Endodermal cell (in vitro differentiated cells): ENCODE measurements at regions not wholly inside any gene's neighbourhood (a gene's known extent, or its start where the extent isn't known, plus 50 kb on each side); places are given as distances from the start of the nearest gene placed in this dataset.

Experiments used
- DNase-seq: peaks from one replicate; pipeline ENCODE4 v3.0.0-alpha.2; 2017
- H3K27ac ChIP-seq: 2 replicates; pipeline ENCODE4 v1.5.1; 2013; ENCODE audit warnings: mild to moderate bottlenecking, low read depth, low read length, moderate library complexity
- H3K27me3 ChIP-seq: 2 replicates; pipeline ENCODE4 v1.6.1; 2013; ENCODE audit warnings: mild to moderate bottlenecking, low read length, moderate library complexity; ENCODE audit not compliant: insufficient read depth, control insufficient read depth, poor library complexity, severe bottlenecking
- H3K36me3 ChIP-seq: 2 replicates; pipeline ENCODE4 v1.7.0; 2013; ENCODE audit warnings: mild to moderate bottlenecking, low read length, moderate library complexity; ENCODE audit not compliant: control insufficient read depth, insufficient read depth
- H3K4me1 ChIP-seq: one replicate; pipeline ENCODE4 v1.7.0; 2013; ENCODE audit warnings: low read length; ENCODE audit not compliant: control insufficient read depth, insufficient read depth
- H3K4me3 ChIP-seq: 2 replicates; pipeline ENCODE4 v1.5.1; 2013; ENCODE audit warnings: mild to moderate bottlenecking, low read length, moderate library complexity
- H3K9ac ChIP-seq: 2 replicates; pipeline ENCODE4 v1.6.1; 2013; ENCODE audit warnings: mild to moderate bottlenecking, low read length, moderate library complexity; ENCODE audit not compliant: poor library complexity, severe bottlenecking; ENCODE audit errors: extremely low read depth
- H3K9me3 ChIP-seq: 2 replicates; pipeline ENCODE4 v1.6.1; 2013; ENCODE audit warnings: mild to moderate bottlenecking, low read length, moderate library complexity; ENCODE audit not compliant: control insufficient read depth
- H3K27ac Mint-ChIP-seq: 2 replicates; pipeline ENCODE4 v1.8.0; 2020; ENCODE audit warnings: mixed read lengths
- H3K27me3 Mint-ChIP-seq: 2 replicates; pipeline ENCODE4 v1.8.0; 2021; ENCODE audit warnings: mild to moderate bottlenecking, mixed read lengths; ENCODE audit not compliant: insufficient read depth
- H3K36me3 Mint-ChIP-seq: 2 replicates; pipeline ENCODE4 v1.8.0; 2020; ENCODE audit warnings: low read depth, mixed read lengths
- H3K4me1 Mint-ChIP-seq: 2 replicates; pipeline ENCODE4 v1.8.0; 2020; ENCODE audit warnings: mixed read lengths
- H3K4me3 Mint-ChIP-seq: 2 replicates; pipeline ENCODE4 v1.8.0; 2020; ENCODE audit warnings: mild to moderate bottlenecking, moderate library complexity, mixed read lengths
- H3K9me3 Mint-ChIP-seq: 2 replicates; pipeline ENCODE4 v1.8.0; 2020; ENCODE audit warnings: mild to moderate bottlenecking, mixed read lengths
- WGBS, 2 experiments: methylation state at CpG; one replicate each; pipeline versions ENCODE4 v1.1.5 to v1.1.7; 2013; ENCODE audit warnings: missing lambda C conversion rate in 2 of 2, mixed read lengths in 1 of 2; ENCODE audit not compliant: insufficient coverage in 1 of 2, insufficient read length in 1 of 2; 5-methylcytosine and 5-hydroxymethylcytosine counted together
- TF ChIP-seq, protein P1 (sequence below): fragments of 200-600 bp; sonication (generic); conservative IDR thresholded peaks from 2 replicates; pipeline ENCODE4 v1.5.0; 2021; ENCODE audit warnings: antibody characterized with exemption, mild to moderate bottlenecking

- no peaks in the 10 kb centered on the region for H3K9me3 ChIP-seq
- peaks cover 22% of the 10 kb centered on the region for H3K27me3 ChIP-seq
- no peaks in the 10 kb centered on the region for H3K36me3 Mint-ChIP-seq
- 76 to 87% methylated on average over 2 to 9 of the region's 9 CpGs for WGBS, 2 experiments
- H3K27me3 Mint-ChIP-seq, result peaks cover 29% of the 10 kb centered on the region
- no peak overlapping the region for H3K27ac ChIP-seq
- H3K9me3 Mint-ChIP-seq, result no peaks in the 10 kb centered on the region
- no peak overlapping the region for H3K4me3 ChIP-seq
- DNase-seq, result no peak
- peaks cover 14% of the 10 kb centered on the region for H3K4me1 Mint-ChIP-seq
- no peaks in the 10 kb centered on the region for H3K36me3 ChIP-seq
- no peak overlapping the region for H3K9ac ChIP-seq
- H3K4me3 Mint-ChIP-seq, result no peak overlapping the region
- peaks cover 6% of the 10 kb centered on the region for H3K4me1 ChIP-seq
- no peak overlapping the region for H3K27ac Mint-ChIP-seq
- TF ChIP-seq, protein P1, sequence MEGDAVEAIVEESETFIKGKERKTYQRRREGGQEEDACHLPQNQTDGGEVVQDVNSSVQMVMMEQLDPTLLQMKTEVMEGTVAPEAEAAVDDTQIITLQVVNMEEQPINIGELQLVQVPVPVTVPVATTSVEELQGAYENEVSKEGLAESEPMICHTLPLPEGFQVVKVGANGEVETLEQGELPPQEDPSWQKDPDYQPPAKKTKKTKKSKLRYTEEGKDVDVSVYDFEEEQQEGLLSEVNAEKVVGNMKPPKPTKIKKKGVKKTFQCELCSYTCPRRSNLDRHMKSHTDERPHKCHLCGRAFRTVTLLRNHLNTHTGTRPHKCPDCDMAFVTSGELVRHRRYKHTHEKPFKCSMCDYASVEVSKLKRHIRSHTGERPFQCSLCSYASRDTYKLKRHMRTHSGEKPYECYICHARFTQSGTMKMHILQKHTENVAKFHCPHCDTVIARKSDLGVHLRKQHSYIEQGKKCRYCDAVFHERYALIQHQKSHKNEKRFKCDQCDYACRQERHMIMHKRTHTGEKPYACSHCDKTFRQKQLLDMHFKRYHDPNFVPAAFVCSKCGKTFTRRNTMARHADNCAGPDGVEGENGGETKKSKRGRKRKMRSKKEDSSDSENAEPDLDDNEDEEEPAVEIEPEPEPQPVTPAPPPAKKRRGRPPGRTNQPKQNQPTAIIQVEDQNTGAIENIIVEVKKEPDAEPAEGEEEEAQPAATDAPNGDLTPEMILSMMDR, result no peak
Observed at GRCh38 chr1:18561967-18562366, 68.7 kb upstream of the PAX7 start.

DNA sequence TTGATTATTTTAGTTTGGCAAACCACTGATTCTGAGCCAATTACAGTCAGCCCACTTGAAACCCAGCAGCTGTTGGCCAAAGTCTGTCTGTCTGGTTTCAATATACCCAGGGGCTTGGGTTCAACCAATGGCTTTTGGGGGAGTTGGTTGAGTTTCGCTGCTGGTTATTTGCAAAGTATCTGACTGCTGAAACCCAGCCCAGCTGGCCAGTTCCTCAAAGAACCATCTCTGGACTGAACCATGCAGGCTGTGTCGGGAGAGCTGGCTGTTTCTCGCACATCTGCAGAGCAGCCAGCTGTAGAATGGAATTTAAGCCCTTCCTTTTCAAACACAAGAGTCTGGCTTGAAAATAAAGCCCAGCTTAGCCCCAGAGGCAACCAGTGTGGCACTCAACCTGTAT is 66.0 kb upstream of the PAX7 start:
- Histone ChIP-seq H3K27ac (no peak overlapping the region), H3K4me1 (no peaks in the 10 kb centered on the region), H3K9ac (no peak overlapping the region), H3K36me3 (no peaks in the 10 kb centered on the region), H3K4me3 (no peak overlapping the region), H3K27me3 (peaks cover 4% of the 10 kb centered on the region), H3K9me3 (no peaks in the 10 kb centered on the region)
- no peak overlapping the region for H3K27ac Mint-ChIP-seq
- 67 to 90% methylated on average over 1 to 3 of the region's 3 CpGs for WGBS, 2 experiments
- TF ChIP-seq, protein P1, result no peak
- no peak for DNase-seq
- no peaks in the 10 kb centered on the region for H3K36me3 Mint-ChIP-seq
- H3K27me3 Mint-ChIP-seq, result peaks cover 13% of the 10 kb centered on the region
- no peaks in the 10 kb centered on the region for H3K9me3 Mint-ChIP-seq
- no peaks in the 10 kb centered on the region for H3K4me1 Mint-ChIP-seq
- H3K4me3 Mint-ChIP-seq, result no peak overlapping the region

DNA sequence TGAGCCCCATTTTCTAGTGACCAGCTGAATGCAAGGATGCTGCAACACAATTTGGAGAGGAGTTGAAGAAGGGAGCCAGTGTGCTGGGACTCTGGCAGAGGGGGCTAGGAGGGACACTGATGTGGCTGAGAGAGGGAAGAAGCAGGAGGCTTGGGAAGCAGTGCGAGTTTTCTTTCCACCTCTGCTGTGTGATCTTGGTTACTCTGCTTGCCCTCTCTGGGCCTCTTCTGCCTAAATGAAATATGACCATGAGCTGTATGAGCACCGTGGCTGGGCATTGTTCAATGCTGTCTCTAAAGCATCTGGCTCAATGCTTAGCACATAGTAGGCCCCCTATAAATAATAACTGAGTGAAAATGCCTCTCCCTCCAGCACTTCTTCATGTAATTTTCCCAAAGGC is 65.3 kb upstream of the PAX7 start:
- no peak overlapping the region for H3K27ac Mint-ChIP-seq
- no peak overlapping the region for H3K4me3 Mint-ChIP-seq

More for the DNA sequence above, 65.3 kb upstream of the PAX7 start:
- no peaks in the 10 kb centered on the region for H3K9me3 ChIP-seq
- Mint-ChIP-seq H3K36me3 (no peaks in the 10 kb centered on the region), H3K4me1 (no peaks in the 10 kb centered on the region), H3K27me3 (peaks cover 9% of the 10 kb centered on the region), H3K9me3 (no peaks in the 10 kb centered on the region)
- no peak overlapping the region for H3K4me3 ChIP-seq
- DNase-seq, result no peak
- no peaks in the 10 kb centered on the region for H3K36me3 ChIP-seq
- no peaks in the 10 kb centered on the region for H3K4me1 ChIP-seq
- no peaks in the 10 kb centered on the region for H3K27me3 ChIP-seq
- H3K9ac ChIP-seq, result no peak overlapping the region
- 89 to 93% methylated on average over 2 of the region's 2 CpGs for WGBS, 2 experiments
- H3K27ac ChIP-seq, result no peak overlapping the region
- TF ChIP-seq, protein P1, result no peak
